Lower leg skin (tissue), 4 donors: ENCODE measurements at regions not wholly inside any gene's neighbourhood (a gene's known extent, or its start where the extent isn't known, plus 50 kb on each side); places are given as distances from the start of the nearest gene placed in this dataset.
"Not testable (repeated sequence)": the region's sequence is repeated elsewhere in the genome, so short reads cannot be mapped to it uniquely, and the experiment has no call there.

Experiments
- DNase-seq, 2 donors: peaks; one replicate each; pipeline ENCODE4 v3.0.0-alpha.2; 2019; ENCODE audit warnings: low spot score in 2 of 2
- H3K4me3 ChIP-seq: fragments of 200-600 bp; sonication (generic); 2 replicates; pipeline ENCODE4 v1.5.1; 2017; ENCODE audit warnings: mild to moderate bottlenecking, low read depth; ENCODE audit not compliant: poor library complexity, severe bottlenecking
- POLR2A ChIP-seq, 2 donors: fragments of 450-650 bp; IDR thresholded peaks; one replicate each; pipeline ENCODE4 v1.6.1; 2016 to 2017; ENCODE audit warnings: antibody characterized with exemption in 2 of 2, mild to moderate bottlenecking in 1 of 2, moderate library complexity in 1 of 2
- WGBS, 2 donors: methylation state at CpG; one replicate each; pipeline ENCODE4 v1.1.5; 2018; 5-methylcytosine and 5-hydroxymethylcytosine counted together
- intact Hi-C: fragments of 100-400 bp; cut with DNase I; formaldehyde crosslinking; loops from one replicate; pipeline ENCODE4 v1.15.0; 2023; ENCODE audit warnings: low total_unique reads
- TF ChIP-seq, protein P1 (sequence below), 3 donors: fragments of 450-650 bp; IDR thresholded peaks; one replicate each; pipeline ENCODE4 v1.5.1; 2016; ENCODE audit warnings: antibody characterized with exemption in 3 of 3, mild to moderate bottlenecking in 3 of 3, moderate library complexity in 2 of 3

DNA sequence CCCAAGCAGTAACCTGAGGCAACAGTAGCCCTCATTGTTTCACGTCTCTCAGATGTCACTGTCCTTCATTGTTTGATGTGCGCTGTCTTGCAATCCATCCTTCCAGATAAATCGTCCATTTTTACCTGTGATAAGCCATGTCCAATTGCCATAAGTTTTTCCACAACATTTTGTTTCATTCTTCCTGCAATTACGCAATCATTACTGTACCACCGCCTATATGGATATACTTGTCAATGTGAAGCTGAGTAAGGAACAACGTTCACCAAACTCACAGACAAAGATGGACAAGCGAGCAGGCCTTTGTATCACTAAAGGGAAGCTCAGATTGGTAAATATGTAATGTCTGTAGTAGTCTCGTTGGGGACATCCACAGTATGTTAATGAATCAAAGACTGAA is 452.5 kb upstream of the NDN start:
- H3K4me3 ChIP-seq, DNase-seq, intact Hi-C loops: not testable (repeated sequence)
- WGBS, 2 donors, result 75 to 81% methylated on average over 8 of the region's 8 CpGs

DNA sequence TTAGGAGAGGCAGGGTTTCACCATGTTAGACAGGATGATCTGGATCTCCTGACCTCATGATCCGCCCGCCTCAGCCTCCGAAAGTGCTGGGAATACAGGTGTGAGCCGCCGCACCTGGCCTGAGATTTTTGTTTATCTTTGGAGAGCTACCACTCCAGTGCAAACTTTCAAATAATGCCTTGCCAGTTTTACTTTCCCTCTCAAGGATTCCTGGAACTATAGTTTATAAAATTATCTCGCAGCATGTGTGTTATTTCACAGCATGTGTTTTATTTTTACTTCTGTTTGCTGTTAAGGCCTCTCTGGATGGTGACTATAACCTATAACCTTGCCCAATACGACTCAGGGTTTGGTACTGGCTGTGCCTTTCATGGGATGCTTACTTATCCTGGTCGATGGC is 458.0 kb upstream of the NDN start:
- intact Hi-C loops, H3K4me3 ChIP-seq, DNase-seq: not testable (repeated sequence)
- 79 to 86% methylated on average over 8 of the region's 8 CpGs for WGBS, 2 donors

DNA sequence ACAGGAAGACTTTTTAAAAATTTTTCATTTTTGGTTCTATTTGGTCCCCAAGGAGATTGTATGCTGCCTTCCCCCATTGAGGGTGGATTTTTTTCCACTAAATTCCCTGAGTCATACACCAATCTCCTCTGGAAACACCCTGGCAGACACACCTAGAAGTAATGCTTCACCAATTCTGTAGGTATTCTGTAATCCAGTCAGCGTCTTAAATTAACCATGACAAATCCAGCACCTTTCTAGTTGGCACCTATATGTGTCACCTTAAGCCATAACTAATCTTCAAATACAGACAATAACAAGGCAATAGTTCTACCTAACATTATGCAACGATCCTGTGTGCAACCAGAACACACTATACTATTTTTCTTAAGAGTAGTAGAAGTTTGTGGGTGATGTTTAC is 459.1 kb upstream of the NDN start:
- no peak for DNase-seq
- TF ChIP-seq, protein P1, sequence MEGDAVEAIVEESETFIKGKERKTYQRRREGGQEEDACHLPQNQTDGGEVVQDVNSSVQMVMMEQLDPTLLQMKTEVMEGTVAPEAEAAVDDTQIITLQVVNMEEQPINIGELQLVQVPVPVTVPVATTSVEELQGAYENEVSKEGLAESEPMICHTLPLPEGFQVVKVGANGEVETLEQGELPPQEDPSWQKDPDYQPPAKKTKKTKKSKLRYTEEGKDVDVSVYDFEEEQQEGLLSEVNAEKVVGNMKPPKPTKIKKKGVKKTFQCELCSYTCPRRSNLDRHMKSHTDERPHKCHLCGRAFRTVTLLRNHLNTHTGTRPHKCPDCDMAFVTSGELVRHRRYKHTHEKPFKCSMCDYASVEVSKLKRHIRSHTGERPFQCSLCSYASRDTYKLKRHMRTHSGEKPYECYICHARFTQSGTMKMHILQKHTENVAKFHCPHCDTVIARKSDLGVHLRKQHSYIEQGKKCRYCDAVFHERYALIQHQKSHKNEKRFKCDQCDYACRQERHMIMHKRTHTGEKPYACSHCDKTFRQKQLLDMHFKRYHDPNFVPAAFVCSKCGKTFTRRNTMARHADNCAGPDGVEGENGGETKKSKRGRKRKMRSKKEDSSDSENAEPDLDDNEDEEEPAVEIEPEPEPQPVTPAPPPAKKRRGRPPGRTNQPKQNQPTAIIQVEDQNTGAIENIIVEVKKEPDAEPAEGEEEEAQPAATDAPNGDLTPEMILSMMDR (IDR thresholded peaks at IDR 0.05), result no peak
- no peak for TF ChIP-seq POLR2A (IDR thresholded peaks at IDR 0.05)
- 53 to 62% methylated on average over 2 of the region's 2 CpGs for WGBS, 2 donors
- no peak overlapping the region for H3K4me3 ChIP-seq
- intact Hi-C loops, result no loop called here

DNA sequence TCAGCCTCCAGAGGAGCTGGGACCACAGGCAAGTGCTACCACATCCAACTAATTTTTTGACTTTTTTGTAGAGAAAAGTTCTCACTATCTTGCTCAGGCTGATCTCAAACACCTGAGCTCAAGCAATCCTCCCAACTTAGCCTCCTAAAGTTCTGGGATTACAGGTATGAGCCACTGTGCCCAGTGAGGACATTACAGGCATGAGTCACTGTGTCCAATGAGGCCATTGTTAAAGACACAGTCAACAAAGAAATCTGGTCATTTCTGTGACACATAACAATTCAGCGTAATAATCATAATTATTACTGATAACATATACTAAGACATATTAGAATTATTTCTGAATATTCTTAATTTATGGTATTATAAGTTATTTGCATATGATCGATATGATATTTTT is 463.4 kb upstream of the NDN start:
- WGBS, 2 donors, result 77 to 86% methylated on average over 2 of the region's 2 CpGs
- TF ChIP-seq, protein P1 (IDR thresholded peaks at IDR 0.05), result no peak
- TF ChIP-seq POLR2A (IDR thresholded peaks at IDR 0.05), result no peak
- DNase-seq, result no peak
- no peak overlapping the region for H3K4me3 ChIP-seq
- intact Hi-C loops, result no loop called here

DNA sequence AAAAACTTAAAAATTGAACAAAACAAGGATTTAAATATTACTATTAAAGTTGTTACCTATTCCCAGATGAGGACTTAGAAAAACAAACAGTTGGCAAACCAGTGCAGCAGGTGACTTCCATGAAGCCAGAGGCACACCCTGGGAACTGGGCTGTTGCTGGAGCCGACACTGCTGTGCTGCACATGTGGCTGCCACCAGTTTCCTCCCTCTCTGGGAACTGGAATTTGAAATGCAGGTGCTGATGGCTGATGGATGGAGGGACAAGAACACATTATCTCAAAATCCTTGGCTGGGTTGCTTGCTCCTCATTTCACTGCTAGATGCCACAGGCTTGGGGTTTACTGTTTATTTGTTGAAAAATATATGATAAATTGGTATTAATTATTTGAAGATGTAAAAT is 471.2 kb upstream of the NDN start:
- WGBS, 2 donors, result 70 to 73% methylated on average over 1 of the region's 1 CpG
- H3K4me3 ChIP-seq, DNase-seq, intact Hi-C loops: not testable (repeated sequence)

DNA sequence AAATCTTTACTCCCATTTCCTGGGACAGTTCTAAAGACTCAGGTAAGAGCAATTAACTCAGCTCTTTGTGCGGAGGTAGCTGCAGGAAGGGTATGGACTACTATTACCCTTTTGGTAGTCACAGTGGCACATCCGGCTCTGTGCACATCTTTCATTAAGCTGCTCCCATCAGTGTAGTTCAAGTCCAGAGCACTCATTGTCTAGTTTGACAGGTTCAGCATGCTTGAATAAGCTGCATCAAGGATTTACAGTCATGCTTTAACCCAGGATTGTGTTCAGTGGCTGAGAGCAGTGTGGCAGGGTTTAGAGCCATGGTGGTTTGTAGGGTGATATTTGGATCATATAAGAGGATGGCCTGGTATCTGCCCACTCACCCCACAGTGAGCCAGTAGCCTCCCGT is 478.4 kb upstream of the NDN start:
- WGBS, 2 donors, result 82 to 90% methylated on average over 3 of the region's 3 CpGs
- intact Hi-C loops, result loop anchor here (10.0 kb wide), 1 partner anchor 61 kb away; no protein-coding TSS in a partner anchor
- H3K4me3 ChIP-seq, DNase-seq: not testable (repeated sequence)

DNA sequence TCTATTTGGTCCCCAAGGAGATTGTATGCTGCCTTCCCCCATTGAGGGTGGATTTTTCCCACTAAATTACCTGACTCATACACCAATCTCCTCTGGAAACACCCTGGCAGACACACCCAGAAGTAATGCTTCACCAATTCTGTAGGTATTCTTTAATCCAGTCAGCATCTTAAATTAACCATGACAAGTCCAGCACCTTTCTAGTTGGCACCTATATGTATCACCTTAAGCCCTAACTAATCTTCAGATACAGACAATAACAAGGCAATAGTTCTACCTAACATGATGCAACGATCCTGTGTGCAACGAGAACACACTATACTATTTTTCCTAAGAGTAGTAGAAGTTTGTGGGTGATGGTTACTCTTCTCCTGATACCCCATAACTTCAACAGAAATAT is 473.3 kb upstream of the NPAP1 start:
- WGBS, 2 donors, result 59 to 75% methylated on average over 2 of the region's 2 CpGs
- intact Hi-C loops, DNase-seq, H3K4me3 ChIP-seq: not testable (repeated sequence)

DNA sequence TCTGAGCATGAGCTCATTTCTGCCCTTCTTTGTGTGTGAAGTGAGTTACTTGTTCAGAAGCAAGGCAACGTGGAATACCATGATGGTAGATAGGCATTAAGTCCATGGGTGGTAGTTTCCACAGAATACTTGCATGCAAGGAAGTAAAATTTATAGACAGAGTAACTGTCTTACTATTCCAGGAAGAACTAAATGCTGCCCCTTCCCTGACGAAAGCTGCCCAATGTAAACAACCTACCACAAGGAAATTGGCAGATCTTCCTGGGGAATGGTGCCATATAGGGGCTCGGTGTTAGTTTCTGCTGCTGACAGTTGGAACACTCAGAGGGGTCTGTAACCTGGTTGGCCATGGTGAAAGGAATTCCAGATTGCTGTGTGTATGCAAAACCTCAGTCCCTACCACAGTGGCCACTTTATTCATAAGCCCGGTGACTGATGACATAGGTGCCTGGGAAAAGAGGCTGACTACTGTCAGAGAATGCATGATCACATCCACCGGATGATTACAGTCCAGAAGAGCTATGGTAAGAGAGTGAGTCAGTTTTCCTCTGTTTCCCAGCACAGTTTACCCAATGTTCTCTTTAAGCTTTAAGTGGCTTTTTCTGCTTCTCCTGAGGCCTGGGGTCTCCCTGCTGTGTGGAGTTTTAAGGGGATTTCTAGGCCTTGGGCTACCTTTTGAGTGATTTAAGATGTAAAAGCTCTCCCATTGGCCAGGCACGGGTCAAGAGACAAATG is 463.7 kb upstream of the NPAP1 start:
- DNase-seq, intact Hi-C loops, H3K4me3 ChIP-seq: not testable (repeated sequence)
- WGBS, 2 donors, result 60 to 63% methylated on average over 6 of the region's 6 CpGs

DNA sequence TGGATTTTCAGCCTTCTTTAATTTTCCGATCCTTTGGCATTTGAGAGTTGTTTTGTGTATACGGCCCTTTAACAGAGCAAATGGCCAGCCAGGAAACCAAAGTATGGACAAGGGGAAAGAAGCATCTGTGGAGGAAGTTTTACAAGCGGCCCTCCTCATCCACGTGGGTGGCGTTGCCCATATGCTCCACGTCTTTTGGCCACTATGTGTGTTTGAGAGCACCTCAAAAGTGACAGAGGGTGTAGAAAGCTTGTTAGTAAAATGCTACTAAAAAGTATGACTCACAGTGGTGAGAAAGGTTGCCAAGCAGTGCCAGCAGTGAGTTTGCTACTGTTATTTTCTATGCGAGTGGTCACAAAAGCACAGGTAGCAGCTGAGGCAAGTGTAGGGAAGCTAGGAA is 451.8 kb upstream of the NPAP1 start:
- intact Hi-C loops, result no loop called here
- WGBS, 2 donors, result 68 to 76% methylated on average over 7 of the region's 7 CpGs

More for the DNA sequence above, 451.8 kb upstream of the NPAP1 start:
- DNase-seq, result no peak
- no peak overlapping the region for H3K4me3 ChIP-seq
- TF ChIP-seq, protein P1 (IDR thresholded peaks at IDR 0.05), result no peak
- TF ChIP-seq POLR2A (IDR thresholded peaks at IDR 0.05), result no peak
